ENCODE measurements at regions not wholly inside any gene's neighbourhood (a gene's known extent, or its start where the extent isn't known, plus 50 kb on each side); places are given as distances from the start of the nearest gene placed in this dataset.

DNA sequence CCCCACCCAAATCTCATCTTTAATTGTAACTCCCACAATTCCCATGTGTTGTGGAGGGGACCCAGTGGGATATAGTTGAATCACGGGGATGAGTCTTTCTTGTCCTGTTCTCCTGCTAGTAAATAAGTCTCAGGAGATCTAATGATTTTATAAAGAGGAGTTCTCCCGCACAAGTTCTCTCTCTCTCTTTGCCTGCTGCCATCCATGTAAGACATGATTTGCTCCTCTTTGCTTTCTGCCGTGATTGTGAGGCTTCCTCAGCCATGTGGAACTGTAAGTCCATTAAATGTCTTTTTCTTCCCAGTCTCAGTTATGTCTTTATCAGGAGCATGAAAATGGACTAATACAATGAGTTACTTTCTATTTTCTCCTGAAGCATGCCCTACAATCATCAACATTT is 1158.5 kb downstream of the CDH18 start:
- DNase-seq: no peak

DNA sequence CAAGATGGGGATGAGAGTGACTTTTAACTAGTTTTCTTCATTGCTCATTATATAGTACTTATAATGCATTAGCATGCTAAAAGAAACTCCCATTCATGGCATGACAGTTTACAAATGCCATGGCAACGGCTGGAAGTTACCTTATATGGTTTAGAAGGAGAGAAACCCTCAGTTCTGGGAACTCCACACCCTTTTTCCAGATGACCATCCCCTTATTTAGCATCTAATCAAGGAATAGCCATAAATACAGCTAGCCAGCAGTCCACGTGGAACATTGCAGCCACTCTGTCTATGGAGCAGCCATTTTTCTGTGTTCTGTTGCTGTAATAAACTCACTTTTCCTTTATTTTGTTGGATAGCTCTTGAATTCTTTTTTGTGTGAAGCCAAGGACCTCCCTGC is 1137.8 kb downstream of the CDH18 start:
- DNase-seq: no peak

DNA sequence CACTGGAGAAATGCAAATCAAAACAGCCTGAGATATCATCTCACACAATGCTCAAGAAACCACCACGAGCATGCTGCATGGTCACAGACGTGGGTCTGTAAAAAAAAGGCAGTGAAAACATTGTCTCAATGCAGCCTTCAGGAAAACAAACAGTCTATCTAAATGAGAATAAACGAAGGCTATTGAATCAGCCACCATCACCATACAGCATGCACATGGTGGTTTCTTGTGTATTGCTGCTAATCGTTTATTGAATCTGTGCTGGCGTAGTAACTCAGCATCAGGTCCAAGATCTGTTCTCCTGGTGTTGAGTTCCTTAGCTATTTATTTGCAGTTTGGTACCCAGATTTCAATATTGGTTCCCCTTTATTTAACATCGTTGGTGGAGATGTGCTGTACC is 1115.0 kb downstream of the CDH18 start:
- no peak for DNase-seq

DNA sequence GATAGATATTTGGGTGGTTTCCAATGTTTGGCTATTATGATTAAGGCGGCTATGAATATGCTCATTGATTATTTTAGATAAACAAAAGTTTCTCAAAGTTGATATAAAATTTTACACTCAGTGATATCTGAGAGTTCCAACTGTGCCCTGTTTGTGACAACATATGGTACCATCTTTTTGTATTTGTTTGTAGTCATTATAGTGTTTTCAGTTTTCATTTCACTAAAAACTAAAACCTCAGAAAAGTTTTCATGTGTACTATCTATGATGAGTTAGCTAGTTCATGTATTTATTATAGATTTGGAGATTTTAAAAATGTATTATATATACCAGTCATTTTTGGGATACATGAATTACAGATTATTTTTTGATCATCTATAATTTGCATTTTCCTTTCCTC is 1111.4 kb downstream of the CDH18 start:
- no peak for DNase-seq

DNA sequence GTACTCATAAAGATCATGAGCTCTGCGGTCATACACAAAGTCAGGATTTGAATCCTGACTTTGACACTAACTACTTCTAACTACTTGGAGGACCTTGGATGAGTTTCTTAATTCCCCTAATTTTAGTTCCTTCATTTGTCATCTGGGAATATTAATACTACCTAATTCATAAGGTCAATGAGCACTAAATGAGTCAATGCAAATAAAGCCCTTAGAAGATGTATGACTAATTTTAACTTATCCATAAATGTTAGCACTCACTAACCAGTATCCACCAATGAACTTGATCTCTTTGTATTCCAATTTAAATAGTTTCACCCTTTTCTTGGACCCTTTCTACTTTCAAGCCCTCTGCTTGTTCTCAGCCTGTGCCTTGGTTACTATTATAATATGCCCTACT is 1106.4 kb downstream of the CDH18 start:
- DNase-seq: no peak

DNA sequence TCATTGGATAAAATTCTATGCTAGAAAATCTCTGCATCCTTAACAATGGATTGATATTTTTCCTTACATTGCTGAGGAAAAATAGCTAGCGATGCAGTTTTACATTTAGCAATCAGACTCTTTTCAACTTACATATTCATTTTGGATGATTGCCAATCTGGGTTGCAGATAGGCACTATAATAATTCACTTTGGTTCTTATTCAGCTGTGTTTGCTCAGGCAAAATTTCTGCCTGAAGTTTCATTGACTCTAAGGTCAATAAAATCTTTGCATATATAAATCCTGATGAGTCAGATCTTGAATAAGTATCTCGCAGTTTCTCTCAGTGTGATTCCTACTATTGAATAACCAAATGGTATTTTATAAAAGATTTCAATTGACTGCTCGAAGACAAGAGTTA is 1105.8 kb downstream of the CDH18 start:
- no peak for DNase-seq

DNA sequence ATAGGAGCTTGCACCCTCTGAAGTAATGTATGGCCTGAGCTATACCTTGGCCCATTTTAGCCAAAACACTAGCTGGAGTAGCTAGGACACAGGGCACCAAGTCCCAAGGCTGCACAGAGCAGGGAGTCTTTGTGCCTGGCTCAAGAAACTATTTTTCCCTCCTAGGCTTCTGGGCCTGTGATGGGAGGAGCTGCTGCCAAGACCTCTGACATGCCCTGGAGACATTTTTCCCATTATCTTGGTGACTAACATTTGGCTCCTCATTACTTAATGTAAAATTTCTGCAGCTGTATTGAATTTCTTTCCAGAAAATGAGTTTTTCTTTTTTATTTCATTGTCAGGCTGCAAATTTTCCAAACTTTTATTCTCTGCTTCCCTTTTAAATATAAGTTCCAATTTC is 1099.2 kb downstream of the CDH18 start:
- DNase-seq: no peak

DNA sequence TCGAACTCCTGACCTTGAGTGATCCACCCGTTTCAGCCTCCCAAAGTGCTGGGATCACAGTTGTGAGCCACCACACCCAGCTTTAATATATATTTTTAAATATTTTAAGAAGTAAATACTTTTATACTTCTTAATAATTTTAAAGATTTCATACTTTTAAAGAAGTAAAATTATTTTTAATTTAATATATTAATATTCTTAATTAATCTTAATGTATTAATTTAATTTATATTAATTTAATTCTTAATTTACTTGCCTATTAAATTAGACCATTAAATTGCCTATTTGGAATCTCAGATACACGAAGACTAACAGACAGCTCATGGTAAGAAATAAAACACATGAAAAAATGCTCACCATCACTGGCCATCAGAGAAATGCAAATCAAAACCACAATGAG is 1087.4 kb downstream of the CDH18 start:
- no peak for DNase-seq

DNA sequence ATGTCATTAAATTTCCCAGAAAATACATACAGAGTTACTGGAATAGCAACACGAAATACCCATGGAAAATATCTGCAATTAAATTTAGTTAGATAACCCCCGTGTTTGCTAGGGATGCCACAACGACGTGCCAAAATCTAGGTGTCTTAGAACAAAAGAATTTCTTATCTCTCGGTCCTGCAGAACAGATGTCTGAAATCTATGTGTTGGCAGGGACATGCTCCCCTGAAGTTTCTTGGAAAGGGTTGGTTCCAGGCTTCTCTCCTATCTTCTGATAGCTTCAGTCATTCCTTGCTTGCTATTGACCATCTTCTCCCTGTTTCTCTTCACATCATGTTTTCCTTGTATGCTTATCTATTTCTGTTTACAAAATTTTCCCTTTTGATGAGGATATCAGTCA is 1067.0 kb downstream of the CDH18 start:
- no peak for DNase-seq

DNA sequence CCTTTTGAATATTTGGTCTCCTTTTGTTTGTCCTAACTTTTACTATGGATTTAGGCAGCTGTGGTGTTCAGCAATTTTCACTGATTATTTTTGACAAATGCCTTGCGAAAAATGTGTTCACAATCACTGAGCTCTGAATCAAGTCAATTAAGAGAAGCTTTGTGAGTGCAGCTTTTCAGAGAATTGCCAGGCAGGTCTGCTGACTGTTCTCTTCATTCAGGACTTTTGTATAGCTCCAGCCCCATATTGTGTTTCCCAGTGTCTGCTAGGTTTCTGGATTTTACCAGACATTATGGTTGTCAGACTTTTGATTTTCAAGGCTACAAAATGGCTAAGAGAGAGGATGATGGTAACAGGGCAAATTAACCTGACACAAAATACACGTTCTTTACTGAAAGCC is 1055.9 kb downstream of the CDH18 start:
- DNase-seq: no peak

DNA sequence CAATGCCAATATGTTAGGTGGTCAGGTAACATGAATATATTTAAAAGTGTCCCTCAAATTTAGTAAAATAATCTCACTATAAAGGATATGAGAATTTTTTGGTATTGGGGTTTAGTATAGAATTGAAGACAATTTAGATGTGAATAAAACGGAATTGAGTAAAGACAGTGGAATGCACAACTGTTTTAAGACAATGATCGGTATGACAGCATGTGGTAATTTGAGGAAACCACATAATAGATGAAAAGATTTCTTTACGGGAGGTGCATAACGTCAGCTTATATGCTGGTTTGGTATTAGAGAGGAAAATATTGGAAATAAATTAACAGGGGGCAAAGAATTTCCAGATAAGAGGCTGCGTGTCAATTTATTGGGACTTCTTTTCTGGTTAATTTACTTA is 1043.2 kb downstream of the CDH18 start:
- no peak for DNase-seq

DNA sequence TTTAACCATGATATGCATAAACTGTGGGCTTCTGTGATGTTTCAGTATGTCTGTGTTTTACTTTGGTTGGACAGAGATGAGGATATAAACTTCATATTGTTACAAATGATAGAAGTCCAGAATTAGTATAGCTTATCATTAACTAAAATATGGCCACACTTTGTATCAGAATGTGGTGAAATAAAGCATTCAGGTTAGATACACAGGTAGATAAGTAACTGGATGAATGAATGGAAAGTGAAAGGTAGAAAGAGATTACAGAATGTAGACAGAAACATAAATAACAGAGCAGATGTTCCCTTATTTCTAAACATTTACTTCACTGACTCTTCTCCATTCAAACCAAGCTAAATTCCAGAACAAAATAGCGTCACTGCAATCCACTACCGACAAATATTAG is 1033.8 kb downstream of the CDH18 start:
- DNase-seq: no peak

DNA sequence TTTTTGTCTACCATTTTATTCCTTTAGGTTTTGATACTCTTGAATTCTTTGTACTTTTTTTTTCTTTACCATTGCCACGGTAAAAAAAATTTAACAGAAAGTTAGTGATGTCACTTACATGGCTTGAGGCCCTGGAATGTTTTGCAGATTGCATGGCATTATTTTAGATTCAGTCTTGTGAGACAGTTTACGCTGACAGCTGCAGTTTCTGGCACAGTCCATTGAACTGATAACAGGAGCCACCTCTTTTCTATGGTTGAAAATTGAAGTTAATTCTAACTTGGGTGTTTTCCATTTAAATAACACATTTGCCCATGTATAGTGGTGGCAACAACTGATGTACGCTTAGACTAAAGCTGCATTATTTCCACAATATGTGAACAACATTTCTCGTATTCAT is 1028.5 kb downstream of the CDH18 start:
- no peak for DNase-seq

DNA sequence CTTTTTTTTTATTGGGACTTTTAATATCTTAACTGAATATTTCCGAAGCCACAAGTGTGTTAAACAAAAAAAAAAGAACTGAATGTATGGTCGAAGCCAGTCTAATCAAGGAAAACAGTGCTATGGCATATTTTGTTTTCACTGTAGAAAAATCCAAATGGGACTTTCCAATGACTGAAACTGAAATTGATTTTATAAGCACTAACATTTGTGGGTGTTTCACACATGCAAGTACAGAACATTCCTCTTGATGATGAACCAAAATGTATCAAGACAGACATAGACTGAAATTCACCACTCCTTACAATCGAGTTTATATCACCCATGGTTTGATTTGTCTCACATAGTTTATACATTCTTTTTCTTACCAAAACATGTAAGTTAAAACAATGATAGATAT is 1026.8 kb downstream of the CDH18 start:
- DNase-seq: no peak

DNA sequence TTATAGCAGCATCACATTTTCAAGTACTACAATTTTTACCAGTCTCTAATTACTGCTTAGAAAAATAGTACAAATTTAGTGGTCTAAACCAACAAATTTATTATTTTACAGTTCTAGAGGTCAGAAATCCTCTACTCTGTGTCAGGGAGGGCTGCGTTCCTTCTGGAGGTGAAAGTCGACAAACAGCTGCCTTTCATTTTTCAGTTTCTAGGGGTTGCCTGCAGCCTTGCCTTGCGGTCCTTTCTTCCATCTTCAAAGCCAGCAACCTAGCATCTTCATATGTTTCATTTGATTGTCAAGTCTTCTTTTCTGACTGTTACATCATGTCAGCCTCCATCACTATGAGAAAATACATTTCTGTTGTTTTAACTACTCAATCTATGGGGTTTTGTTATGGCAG is 1022.1 kb downstream of the CDH18 start:
- no peak for DNase-seq

DNA sequence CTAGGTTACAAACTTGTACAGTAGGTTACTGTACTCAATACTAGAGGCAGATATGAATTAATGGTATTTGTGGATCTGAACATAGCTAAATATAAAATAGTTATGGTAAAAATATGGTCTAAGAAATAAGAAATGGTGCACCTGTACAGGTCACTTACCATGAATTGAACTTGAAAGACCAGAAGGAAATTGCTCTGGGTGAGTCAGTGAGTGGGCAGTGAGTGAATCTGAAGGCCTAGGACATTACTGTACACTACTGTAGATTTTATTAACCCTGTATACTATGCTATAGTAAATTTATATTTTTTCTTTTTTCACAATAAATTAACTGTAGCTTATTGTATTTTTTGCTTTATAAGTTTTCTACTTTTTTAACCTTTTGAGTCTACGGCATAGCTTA is 1020.4 kb downstream of the CDH18 start:
- no peak for DNase-seq

DNA sequence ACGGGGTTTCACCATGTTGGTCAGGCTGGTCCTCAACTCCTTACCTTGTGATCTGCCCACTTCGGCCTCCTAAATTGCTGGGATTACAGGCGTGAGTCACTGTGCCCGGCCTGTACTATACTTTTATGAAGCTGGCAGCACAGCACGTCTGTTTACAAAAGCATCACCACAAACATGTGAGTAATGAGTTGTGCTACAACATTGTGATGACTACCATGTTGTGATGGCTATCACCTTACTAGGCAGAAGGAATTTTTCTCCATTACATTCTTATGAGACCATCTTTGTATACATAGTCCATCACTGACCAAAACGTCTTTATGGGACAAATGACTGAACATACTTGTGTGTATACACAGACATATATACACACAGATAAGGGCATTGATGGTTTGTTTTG is 1019.0 kb downstream of the CDH18 start:
- no peak for DNase-seq

DNA sequence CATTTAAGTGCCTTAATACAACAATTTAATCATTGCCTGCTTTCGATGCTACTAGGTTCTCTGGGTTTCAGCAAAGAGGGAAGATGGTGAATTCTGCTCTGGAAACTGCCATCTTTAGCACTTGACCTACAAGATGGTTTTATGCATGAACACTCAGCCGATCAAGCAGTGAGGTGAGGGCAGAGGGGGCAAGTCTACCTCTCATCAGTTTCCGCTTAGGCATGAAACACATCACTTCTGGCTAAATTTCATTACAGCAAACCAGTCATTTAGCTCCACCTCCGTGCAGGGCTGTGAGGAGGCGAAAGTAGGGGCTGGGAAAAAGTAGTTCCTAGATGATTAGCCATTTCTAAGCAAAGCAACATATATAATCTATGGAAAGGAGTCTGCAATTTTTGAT is 1018.0 kb downstream of the CDH18 start:
- no peak for DNase-seq

DNA sequence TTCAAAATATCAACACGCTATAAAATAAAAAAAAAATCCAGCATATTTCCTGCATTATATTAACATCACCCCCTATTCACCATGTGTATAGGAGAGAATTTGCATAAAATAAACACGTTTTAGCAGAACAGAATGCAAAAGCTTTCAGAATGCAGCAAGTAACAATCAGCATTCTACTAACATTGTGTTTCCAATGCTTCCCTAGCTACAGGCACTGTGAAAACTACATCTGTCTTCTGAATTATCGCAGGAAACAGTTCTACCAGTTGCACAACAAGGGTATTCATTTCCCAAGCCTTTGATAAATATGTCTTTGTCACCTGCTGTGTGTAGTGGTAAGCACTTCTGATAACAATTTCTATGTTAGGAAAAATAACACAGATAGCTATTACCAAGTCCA is 1015.8 kb downstream of the CDH18 start:
- DNase-seq: no peak

DNA sequence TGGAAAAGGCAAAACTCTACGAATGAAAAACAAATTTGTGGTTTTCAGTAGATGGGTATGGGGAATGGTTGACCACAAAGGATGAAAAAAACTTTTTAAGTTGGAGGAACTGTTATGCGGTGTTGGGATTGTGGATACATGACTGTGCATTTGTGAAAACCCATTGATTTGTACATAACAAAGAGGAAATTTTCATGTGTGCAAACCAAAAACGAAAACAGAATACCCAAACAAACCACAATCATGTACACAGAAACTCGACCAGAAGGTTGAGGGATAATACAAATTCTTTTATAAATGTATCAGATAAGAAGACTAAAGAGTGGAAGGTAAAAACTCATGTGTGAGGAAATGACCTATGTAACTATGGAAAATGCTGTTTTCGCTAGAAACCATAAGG is 1012.4 kb downstream of the CDH18 start:
- no peak for DNase-seq

DNA sequence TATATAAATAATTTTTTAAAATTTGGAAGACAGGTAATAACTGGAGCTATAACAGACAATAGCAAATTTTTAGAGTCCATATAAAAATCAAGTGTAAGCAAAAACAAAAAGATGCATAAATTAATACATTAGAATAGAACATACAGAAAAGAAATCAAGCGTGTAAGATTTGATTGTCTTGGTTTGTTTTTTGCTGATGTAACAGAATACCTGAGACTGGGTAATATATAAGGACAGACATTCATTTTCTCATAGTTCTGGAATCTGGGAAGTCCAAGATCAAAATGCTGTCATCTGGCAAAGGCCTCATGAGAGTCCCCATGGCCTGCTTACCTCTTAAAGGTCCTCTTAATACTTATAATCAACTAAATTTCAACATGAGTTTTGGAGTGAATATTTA is 1010.1 kb downstream of the CDH18 start:
- no peak for DNase-seq

DNA sequence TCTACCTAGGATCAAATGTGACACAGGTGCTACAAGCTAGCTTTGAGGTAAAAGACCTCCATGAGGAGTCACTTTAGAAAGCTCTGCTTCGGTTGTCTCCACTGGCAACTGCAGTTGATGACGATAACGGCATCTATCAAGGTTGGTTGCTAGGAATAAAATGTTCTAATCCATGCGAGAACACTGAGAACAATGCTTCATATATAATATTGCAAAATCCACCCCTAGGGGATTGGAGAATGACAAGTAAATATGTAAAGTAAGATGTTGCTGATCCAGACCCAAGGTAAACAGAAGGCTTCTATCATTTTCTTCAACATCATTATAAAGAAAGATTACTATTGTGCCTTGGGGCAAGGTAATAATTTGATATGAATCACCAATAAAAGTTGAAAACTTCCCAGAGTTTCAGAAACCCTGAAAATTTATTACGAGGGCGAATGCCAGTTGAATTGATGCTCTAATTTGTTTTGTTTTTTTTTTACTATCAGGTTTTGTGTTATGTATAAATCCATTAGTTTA is 1003.4 kb downstream of the CDH18 start:
- no peak for DNase-seq

DNA sequence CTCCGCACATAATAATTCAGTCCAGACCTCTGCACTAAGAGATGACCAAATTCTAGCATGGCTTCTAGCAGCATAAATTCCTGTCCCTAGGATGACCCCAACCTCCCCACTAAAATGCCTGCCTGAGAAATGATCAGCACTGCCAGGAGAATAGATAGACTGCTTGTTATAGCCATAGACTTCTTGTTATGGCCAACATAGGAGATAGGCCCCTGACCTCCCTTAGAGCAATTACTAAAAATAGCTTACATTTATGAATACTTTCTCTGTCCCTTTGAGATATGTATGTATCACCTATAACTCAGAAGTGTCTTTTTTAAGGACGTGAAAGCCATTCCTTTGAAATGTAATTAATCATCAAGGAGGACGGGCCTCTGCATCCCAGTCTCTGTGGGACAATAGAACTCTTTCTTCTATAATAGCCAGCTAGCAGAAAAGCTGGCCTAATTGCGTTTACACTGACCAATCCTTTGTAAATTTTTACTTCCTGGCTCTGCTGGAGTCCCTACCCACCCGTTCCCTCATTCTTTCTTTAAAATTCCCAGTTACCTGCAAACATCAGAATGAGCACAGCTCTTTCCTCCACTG is 1002.7 kb downstream of the CDH18 start:
- DNase-seq: no peak

DNA sequence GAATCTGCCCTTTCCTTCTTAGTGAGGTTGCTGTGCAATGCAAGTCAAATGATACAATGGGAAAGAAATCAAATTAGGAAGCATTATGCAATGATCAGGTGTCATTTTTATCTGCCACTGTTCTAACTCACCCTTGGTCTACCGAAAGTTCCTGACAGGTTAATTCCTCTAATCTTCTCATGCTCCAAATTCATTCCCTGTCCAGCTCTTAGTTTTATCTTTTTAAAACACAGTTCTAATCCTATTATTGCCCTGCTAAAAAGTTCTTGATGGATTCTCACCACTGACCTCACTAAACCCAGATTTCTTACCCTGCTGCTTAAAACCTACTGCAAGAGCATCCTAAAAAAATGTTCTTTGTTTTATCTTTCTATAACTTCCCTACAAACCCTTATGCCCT is 1000.9 kb downstream of the CDH18 start:
- DNase-seq: no peak

DNA sequence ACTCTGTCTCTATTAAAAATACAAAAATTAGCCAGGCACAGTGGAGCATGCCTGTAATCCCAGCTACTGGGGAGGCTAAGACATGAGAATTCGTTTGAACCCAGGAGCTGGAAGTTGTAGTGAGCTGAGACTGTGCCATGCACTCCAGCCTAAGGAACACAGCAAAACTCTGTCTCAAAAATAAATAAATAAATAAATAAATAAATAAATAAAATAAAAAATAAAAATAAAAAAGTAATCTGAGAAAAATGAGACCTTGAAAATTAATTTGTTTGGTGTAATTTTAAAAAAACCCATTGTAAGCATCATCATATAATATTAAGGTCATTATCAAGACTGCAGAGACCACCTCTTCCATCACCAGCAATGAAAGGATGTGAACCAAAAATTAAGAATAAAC is 997.1 kb downstream of the CDH18 start:
- no peak for DNase-seq

DNA sequence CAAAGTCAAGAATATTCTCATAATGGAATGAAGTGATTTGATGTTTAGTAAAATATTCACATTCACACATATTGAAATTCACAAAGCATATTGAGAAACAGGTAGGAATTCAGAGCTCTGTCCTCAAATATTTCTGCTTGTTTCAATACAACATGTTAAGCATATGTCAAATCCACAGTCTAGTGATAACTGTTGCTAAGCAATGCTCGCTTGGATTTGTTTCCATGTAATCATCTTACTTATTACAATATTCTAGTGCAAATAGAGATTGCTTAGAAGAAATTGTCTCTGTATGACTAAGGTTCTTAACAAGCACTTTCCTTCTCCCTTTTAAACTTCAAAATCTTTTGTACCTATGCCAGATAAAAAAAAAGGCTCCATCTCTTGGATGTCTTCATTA is 995.7 kb downstream of the CDH18 start:
- no peak for DNase-seq

Data from NK-92 treated with Interleukin-12 subunit alpha and Interleukin-12 subunit beta, amount 100 ng/mL, for 24 hours (cell line).